PFSK-1 (cell line): ENCODE measurements at regions not wholly inside any gene's neighbourhood (a gene's known extent, or its start where the extent isn't known, plus 50 kb on each side); places are given as distances from the start of the nearest gene placed in this dataset.

ENCODE experiments used
- POLR2AphosphoS5 ChIP-seq: IDR thresholded peaks from 2 replicates; pipeline ENCODE4 v1.6.1; 2012; ENCODE audit warnings: low read depth, mild to moderate bottlenecking, control low read depth, low read length, moderate library complexity
- TF ChIP-seq, protein P1 (sequence below), 2 experiments: IDR thresholded peaks; 2 replicates each; pipeline versions ENCODE4 v1.6.1 to v1.8.0; 2011 to 2012; ENCODE audit warnings: low read depth in 2 of 2, low read length in 2 of 2, control low read depth in 1 of 2, inconsistent platforms in 1 of 2, mild to moderate bottlenecking in 1 of 2, moderate library complexity in 1 of 2; ENCODE audit not compliant: insufficient read depth in 1 of 2

DNA sequence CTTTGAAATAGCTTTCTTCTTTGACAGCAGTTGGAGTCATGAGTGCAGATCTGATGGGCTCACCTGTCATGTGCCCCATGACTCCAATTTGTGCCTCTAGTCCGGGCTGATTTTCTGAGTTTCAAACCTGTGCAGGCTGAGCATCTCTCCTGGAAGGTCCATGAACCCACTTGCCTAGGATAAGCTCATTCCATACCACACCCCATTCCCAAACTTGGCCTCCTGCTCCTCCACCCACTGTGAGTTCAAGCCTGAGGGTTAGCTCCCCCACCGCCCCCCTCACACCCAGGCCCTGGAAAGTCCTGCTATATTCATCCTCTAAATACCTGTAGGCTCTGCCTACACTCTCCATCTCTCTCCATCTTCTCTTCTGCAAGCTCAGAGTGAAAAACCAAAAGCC lies 126.8 kb upstream of the VRK1 start:
- TF ChIP-seq, protein P1, sequence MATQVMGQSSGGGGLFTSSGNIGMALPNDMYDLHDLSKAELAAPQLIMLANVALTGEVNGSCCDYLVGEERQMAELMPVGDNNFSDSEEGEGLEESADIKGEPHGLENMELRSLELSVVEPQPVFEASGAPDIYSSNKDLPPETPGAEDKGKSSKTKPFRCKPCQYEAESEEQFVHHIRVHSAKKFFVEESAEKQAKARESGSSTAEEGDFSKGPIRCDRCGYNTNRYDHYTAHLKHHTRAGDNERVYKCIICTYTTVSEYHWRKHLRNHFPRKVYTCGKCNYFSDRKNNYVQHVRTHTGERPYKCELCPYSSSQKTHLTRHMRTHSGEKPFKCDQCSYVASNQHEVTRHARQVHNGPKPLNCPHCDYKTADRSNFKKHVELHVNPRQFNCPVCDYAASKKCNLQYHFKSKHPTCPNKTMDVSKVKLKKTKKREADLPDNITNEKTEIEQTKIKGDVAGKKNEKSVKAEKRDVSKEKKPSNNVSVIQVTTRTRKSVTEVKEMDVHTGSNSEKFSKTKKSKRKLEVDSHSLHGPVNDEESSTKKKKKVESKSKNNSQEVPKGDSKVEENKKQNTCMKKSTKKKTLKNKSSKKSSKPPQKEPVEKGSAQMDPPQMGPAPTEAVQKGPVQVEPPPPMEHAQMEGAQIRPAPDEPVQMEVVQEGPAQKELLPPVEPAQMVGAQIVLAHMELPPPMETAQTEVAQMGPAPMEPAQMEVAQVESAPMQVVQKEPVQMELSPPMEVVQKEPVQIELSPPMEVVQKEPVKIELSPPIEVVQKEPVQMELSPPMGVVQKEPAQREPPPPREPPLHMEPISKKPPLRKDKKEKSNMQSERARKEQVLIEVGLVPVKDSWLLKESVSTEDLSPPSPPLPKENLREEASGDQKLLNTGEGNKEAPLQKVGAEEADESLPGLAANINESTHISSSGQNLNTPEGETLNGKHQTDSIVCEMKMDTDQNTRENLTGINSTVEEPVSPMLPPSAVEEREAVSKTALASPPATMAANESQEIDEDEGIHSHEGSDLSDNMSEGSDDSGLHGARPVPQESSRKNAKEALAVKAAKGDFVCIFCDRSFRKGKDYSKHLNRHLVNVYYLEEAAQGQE (IDR thresholded peaks at IDR 0.05; ENCODE audit: insufficient read depth in 1 of 2, low read depth in 2 of 2, low read length in 2 of 2): no peak
- TF ChIP-seq POLR2AphosphoS5: no peak
